PC-9 (cell line): ENCODE measurements at regions not wholly inside any gene's neighbourhood (a gene's known extent, or its start where the extent isn't known, plus 50 kb on each side); places are given as distances from the start of the nearest gene placed in this dataset.

Experiments used
- CTCF ChIP-seq: fragments of 200-600 bp; sonication (generic); conservative IDR thresholded peaks from 2 replicates; pipeline ENCODE4 v1.6.1; 2017; ENCODE audit warnings: mixed run types, antibody characterized with exemption, mild to moderate bottlenecking, moderate library complexity
- EZH2 ChIP-seq: fragments of 200-600 bp; sonication (generic); IDR thresholded peaks from 2 replicates; pipeline ENCODE4 v1.8.0; 2017; ENCODE audit warnings: antibody characterized with exemption, low read depth

GRCh38 chr13:80603351-80603750 lies 262.4 kb upstream of the SPRY2 start:
- TF ChIP-seq EZH2 = no peak
- no peak for TF ChIP-seq CTCF
